IPS-18c (cell line): ENCODE measurements at regions not wholly inside any gene's neighbourhood (a gene's known extent, or its start where the extent isn't known, plus 50 kb on each side); places are given as distances from the start of the nearest gene placed in this dataset.
A peak's percentile ranks its signal among the peaks of the same experiment; 100 is the strongest.
"Not testable (repeated sequence)": the region's sequence is repeated elsewhere in the genome, so short reads cannot be mapped to it uniquely, and the experiment has no call there.

ENCODE experiments used
- H3K4me3 ChIP-seq: 2 replicates; pipeline ENCODE4 v1.7.0; 2013; ENCODE audit warnings: low read depth, mild to moderate bottlenecking, low read length, moderate library complexity; ENCODE audit not compliant: insufficient read depth
- H3K9me3 ChIP-seq: one replicate; pipeline ENCODE4 v1.6.1; 2013; ENCODE audit warnings: mild to moderate bottlenecking, low read length, moderate library complexity; ENCODE audit not compliant: control insufficient read depth, insufficient read depth

GRCh38 chr2:181784556-181784955 lies 104.2 kb upstream of the NEUROD1 start:
- no peak overlapping the region for H3K4me3 ChIP-seq

GRCh38 chr2:181785691-181786344 lies 105.5 kb upstream of the NEUROD1 start:
- Histone ChIP-seq H3K9me3 (peaks cover 2% of the 10 kb centered on the region), H3K4me3 (no peak overlapping the region)

More at GRCh38 chr2:181784556-181784955, 104.2 kb upstream of the NEUROD1 start:
- H3K9me3 ChIP-seq, result peaks cover 2% of the 10 kb centered on the region

GRCh38 chr2:181786371-181787228 lies 104.9 kb upstream of the ITPRID2 start:
- Histone ChIP-seq H3K4me3 (no peak overlapping the region), H3K9me3 (no peaks in the 10 kb centered on the region)

GRCh38 chr2:181787310-181788048 lies 104.1 kb upstream of the ITPRID2 start:
- H3K4me3 ChIP-seq, result no peak overlapping the region
- no peaks in the 10 kb centered on the region for H3K9me3 ChIP-seq

- no peaks in the 10 kb centered on the region for H3K9me3 ChIP-seq
- no peak overlapping the region for H3K4me3 ChIP-seq
These were observed 102.5 kb upstream of the ITPRID2 start for GRCh38 chr2:181788897-181789555.

- Histone ChIP-seq H3K4me3 (no peak overlapping the region), H3K9me3 (no peaks in the 10 kb centered on the region)
These were observed 101.6 kb upstream of the ITPRID2 start for GRCh38 chr2:181789827-181790448.

GRCh38 chr2:181790716-181791649 lies 100.5 kb upstream of the ITPRID2 start:
- H3K4me3 ChIP-seq, result no peak overlapping the region
- no peaks in the 10 kb centered on the region for H3K9me3 ChIP-seq

GRCh38 chr2:181792906-181793305 lies 98.6 kb upstream of the ITPRID2 start:
- H3K4me3 ChIP-seq, result no peak overlapping the region
- H3K9me3 ChIP-seq, result no peaks in the 10 kb centered on the region

GRCh38 chr2:181798022-181798421 lies 93.5 kb upstream of the ITPRID2 start:
- Histone ChIP-seq H3K9me3 (no peaks in the 10 kb centered on the region), H3K4me3 (no peak overlapping the region)

- H3K4me3 ChIP-seq, result not testable (repeated sequence)
These were observed 89.2 kb upstream of the ITPRID2 start for GRCh38 chr2:181802300-181802699.

GRCh38 chr2:181803903-181804799 lies 87.4 kb upstream of the ITPRID2 start:
- H3K9me3 ChIP-seq, result not testable (repeated sequence)
- H3K4me3 ChIP-seq, result peak overlapping the region; percentile 21; the same call in 1 of the 2 replicates

More at GRCh38 chr2:181802300-181802699, 89.2 kb upstream of the ITPRID2 start:
- not testable (repeated sequence) for H3K9me3 ChIP-seq

GRCh38 chr2:181805228-181806038 lies 86.1 kb upstream of the ITPRID2 start:
- Histone ChIP-seq H3K4me3 (no peak overlapping the region), H3K9me3 (no peaks in the 10 kb centered on the region)

- H3K9me3 ChIP-seq, result no peaks in the 10 kb centered on the region
These were observed 85.5 kb upstream of the ITPRID2 start for GRCh38 chr2:181806039-181806392.

GRCh38 chr2:181807526-181807925 lies 84.0 kb upstream of the ITPRID2 start:
- Histone ChIP-seq H3K4me3 (no peak overlapping the region), H3K9me3 (no peaks in the 10 kb centered on the region)

More at GRCh38 chr2:181806039-181806392, 85.5 kb upstream of the ITPRID2 start:
- H3K4me3 ChIP-seq, result no peak overlapping the region
